ENCODE measurements at regions not wholly inside any gene's neighbourhood (a gene's known extent, or its start where the extent isn't known, plus 50 kb on each side); places are given as distances from the start of the nearest gene placed in this dataset.
"Not testable (repeated sequence)": the region's sequence is repeated elsewhere in the genome, so short reads cannot be mapped to it uniquely, and the experiment has no call there.

DNA sequence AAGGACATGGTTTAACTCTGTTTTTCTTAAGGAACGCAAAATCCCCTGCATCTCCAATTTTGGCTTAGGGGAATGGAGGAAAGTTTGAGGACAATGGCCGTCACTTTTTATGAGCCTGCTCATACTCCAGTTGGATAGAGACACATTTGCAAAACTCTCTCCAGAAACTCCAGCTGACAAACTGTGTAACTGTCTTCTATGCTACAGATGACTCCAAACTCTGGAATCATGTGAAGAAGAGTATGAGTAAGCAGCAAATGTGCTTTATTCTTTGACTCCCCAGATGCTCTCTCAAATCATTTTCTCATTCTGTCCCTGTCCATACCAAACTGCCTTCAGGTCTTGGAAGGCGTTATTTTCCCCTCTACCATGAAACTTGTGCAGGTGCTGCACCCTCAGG lies 226.5 kb upstream of the GPR149 start:
- DNase-seq = no peak

DNA sequence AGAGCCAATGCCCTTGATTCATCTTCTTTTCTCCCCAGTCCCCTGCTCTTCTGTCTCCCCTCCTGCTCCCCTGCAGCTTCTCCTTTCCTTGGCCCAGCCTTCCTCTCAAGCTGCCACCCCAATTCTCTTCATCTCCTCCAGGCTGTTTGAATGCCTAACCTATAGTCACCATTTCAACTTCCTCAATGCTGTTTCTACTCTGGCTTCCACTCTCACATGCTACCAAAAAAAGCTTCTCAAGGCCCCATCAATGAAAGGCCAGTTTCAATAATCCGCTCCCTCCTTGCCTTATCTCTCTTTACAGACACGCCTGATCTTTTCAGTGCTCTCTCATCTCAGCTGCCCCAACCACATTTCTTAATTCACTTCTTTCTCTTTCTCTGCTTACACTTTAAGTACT lies 212.2 kb upstream of the GPR149 start:
- DNase-seq = no peak

- no peak for DNase-seq
Observed at GRCh38 chr3:154625756-154626155, 195.8 kb upstream of the GPR149 start.

DNA sequence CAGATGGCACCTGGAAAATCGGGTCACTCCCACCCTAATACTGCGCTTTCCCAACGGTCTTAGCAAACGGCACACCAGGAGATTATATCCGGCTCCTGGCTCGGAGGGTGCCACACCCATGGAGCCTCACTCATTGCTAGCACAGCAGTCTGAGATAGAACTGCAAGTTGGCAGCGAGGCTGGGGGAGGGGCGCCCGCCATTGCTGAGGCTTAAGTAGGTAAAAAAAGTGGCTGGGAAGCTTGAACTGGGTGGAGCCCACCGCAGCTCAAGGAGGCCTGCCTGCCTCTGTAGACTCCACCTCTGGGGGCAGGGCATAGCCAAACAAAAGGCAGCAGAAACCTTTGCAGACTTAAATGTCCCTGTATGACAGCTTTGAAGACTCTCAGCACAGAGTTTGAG lies 189.6 kb upstream of the GPR149 start:
- not testable (repeated sequence) for DNase-seq

DNA sequence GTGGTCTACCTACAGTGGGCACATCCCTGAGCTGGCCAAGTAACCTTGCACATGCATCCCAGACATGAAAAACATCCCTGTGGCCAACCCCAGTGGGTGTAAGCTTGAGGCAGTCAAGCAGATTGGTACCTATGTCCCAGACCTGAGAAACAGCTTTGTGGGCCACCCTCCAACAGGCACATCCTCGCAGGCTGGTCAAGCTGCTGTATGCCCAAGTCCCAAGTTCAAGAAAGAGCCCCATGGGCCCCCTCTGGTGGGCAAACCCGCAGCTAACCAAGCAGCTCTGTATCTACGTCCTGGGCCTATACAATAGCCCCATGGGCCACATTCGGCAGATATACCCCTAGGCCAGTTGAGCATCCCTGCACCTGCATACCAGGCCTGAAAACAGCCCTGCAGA lies 186.3 kb upstream of the GPR149 start:
- DNase-seq = no peak

DNA sequence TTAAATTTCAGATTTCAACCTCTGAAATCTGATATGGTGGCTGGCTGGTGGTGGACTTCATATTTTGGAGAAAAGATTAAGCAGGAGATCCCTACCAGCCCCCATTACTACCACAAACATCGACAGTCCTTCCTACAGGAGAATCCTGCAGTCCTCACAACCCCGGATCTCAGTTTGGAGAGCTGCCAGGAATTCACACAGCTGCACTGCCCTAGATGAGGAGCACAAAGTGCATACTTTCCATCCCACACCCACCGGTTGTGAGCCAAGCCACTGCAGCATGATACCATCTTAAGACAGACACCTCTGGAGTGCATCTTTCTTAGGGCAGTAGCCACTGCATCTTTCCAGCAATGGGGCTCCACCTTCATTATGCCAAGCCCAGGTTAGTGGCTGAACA lies 185.5 kb upstream of the GPR149 start:
- DNase-seq = peak; percentile 43

- DNase-seq = no peak
Observed at GRCh38 chr3:154614601-154615000, 184.6 kb upstream of the GPR149 start.

GRCh38 chr3:154614078-154614477 lies 184.1 kb upstream of the GPR149 start:
- DNase-seq = no peak

- no peak for DNase-seq
Observed at GRCh38 chr3:154602241-154602640, 172.3 kb upstream of the GPR149 start.

GRCh38 chr3:154598166-154598565 lies 168.2 kb upstream of the GPR149 start:
- no peak for DNase-seq

DNA sequence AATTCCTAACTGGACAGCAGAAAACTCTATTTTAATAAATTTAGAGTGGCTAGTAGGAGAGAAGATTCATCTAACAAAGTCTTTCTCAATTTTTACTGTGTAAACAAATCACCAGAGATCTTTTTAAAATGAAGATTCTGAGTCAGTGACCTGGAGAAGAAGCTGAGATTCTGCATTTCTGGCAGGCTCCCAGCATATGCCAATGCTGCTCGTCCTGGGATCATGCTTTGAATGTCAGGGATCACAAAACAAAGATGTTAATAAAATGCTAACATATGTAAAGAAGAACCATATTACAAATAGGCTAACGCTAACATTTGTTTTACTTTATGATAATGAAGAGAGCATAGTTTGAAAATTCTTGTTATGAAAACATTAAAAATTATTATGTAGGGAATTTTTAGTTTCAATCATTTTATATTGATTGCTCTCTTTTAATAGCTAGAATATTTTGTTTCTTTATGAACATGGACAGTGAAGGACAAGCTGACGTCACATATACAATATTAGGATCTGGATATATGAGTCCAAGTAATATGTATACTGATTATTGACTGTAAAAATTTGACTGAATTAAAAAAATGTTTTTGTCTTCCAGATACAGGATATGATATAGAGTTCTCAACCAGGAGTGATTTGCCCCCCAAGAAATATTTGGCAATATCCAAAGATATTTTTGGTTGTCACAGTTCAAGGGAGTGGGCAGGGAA lies 160.8 kb upstream of the GPR149 start:
- DNase-seq = no peak

- DNase-seq = no peak
Observed at GRCh38 chr3:154588831-154589230, 158.8 kb upstream of the GPR149 start.

- no peak for DNase-seq
Observed at GRCh38 chr3:154584974-154585373, 155.0 kb upstream of the GPR149 start.

GRCh38 chr3:154584041-154584440 lies 154.1 kb upstream of the GPR149 start:
- no peak for DNase-seq

DNA sequence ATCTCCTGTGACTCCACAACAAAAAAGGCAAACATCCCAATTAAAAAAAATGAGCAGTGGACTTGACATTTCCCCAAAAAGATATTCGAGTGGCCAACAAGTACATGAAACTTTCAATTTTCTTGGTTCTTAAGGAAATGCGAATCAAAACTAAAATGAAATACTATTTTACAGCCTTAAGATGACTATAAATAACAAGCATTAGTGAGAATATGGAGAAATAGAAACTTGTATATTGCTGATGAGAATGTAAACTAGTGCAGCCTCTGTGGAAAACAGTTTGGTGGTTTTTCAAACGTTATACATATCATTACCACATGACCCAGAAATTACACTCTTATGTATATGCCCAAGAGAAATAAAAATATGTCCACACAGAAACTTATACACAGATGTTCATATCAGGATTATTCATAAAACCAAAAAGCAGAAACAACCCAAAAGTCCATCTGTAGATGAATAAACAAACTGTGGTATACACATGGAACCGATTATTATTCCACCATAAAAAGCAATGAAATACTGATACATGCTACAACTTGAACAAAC lies 153.2 kb upstream of the GPR149 start:
- DNase-seq = no peak

- no peak for DNase-seq
Observed at GRCh38 chr3:154582501-154582900, 152.5 kb upstream of the GPR149 start.

DNA sequence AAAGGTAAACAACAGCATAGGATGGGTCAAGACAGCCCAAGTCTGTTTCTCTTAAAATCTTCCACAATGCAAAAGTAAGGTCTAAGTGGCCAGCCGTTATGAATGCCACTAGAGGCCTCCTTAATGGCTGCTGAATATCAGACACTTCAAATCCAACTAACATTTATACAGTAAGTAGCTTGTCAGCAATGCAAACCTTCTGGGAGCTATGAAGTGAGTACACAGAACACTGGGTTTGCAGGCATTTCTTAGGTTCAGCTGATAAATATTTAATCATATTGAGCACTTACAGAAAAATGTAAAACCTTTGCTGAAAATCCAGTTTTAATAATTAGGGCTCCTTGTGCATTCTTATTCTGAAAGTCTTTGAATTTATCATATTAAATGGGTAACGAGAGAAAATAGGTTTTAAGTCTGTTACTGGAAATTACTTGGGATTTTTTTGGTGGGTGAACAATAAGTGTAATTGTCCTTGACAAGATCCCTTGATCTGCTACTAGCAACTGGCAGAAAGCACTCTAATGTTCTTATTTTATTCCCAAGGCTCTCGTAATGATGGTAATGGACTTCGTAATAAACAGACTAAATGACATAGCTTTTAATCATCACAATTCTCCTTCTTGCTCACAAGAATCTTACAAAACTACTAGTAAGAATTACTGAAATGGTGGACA lies 141.7 kb upstream of the GPR149 start:
- no peak for DNase-seq

- DNase-seq = no peak
Observed at GRCh38 chr3:154568064-154568463, 138.1 kb upstream of the GPR149 start.

GRCh38 chr3:154559623-154560022 lies 129.6 kb upstream of the GPR149 start:
- no peak for DNase-seq

DNA sequence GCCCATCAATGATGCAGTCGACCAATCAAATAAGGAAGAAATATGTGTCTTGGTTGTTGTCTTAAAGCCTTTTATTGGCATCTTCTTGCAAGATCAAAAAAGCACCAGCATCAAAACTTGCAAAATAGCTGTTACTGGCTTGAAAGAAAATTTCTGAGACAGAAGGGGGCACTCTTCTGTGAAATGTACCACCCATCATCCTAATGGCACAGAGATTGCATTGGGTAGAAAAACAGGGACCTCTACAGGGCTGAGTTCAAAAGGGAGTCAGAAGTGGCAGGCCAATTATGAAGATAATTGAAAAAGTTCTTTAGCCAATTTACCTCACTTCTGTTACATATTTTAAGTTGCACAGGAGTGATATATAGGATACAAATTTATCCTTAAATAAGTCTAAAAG lies 122.3 kb upstream of the GPR149 start:
- no peak for DNase-seq

GRCh38 chr3:154549391-154549790 lies 119.4 kb upstream of the GPR149 start:
- no peak for DNase-seq

GRCh38 chr3:154548341-154548740 lies 118.4 kb upstream of the GPR149 start:
- DNase-seq = no peak

DNA sequence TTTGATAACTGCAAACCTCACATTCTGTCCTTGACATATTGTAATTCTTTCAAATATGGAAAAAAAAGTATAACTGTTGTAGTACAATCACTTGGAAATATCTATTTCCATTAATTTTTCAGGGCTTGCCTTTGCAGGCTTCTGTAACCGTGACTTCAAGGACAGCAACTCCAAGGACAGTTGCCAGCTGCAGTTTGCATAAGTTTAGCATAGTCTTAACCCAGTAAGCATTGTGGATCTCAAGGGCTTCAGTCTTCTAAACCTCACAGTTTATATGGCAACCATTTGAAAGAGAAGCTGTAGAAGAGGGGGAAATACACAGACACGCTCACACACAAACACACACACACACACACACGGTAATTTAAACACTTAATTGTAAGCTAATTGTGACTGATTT lies 112.8 kb upstream of the GPR149 start:
- DNase-seq = no peak

DNA sequence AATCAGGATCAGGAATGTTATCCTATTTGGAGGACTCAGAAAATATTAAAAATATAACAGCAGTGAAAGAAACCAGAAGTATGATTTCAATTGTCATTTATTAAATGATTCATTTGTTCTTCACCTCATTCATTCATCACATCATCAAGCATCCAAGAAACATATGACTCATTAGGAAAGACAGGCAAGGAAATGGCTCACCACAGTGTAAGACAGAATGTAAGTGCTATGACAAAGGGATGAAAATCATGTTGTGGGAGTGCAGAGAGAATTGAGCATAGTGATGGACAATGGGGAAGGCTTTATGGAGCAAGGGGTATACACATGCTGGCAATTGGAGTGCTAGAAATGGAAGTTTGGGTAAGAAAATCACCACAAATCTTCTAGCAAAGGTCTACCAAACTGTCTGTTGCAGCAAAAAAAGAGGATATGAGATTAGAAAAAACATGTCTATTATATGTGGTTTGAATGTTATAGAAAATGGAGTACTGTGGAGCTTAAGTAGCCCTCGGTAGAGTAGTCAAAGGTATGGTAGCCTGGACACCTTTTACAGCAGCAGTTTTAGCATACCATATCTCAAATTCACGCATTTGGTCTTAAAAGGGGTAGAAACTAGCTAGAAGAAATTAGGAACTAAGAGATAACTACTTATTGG lies 111.1 kb upstream of the GPR149 start:
- DNase-seq = no peak
